Activated naive CD4-positive, alpha-beta T cell treated with anti-CD3 and anti-CD28 coated beads, Interleukin-2, amount 10 ng/mL, durations not matched to agents 7 days and 5 days (primary cell): ENCODE measurements at regions not wholly inside any gene's neighbourhood (a gene's known extent, or its start where the extent isn't known, plus 50 kb on each side); places are given as distances from the start of the nearest gene placed in this dataset.

Source experiments
- CTCF ChIA-PET: fragments of 350-600 bp; sonication (Branson Sonifier 250); formaldehyde crosslinking; loops from one replicate; lab custom pipeline; 2021; ENCODE audit warnings: antibody characterized with exemption; lab: Charles Lee
- DNase-seq: peaks from one replicate; pipeline ENCODE4 v3.0.0-alpha.2; 2020
- H3K27ac Mint-ChIP-seq: one replicate; pipeline ENCODE4 v1.8.0; 2021; ENCODE audit warnings: mild to moderate bottlenecking, moderate library complexity, mixed read lengths
- H3K27me3 Mint-ChIP-seq: one replicate; pipeline ENCODE4 v1.8.0; 2021; ENCODE audit warnings: mild to moderate bottlenecking, mixed read lengths
- H3K36me3 Mint-ChIP-seq: one replicate; pipeline ENCODE4 v1.8.0; 2021; ENCODE audit warnings: mixed read lengths
- H3K4me1 Mint-ChIP-seq: one replicate; pipeline ENCODE4 v1.8.0; 2021; ENCODE audit warnings: mixed read lengths
- H3K4me3 Mint-ChIP-seq: one replicate; pipeline ENCODE4 v1.8.0; 2021; ENCODE audit warnings: mild to moderate bottlenecking, moderate library complexity, mixed read lengths
- H3K9me3 Mint-ChIP-seq: one replicate; pipeline ENCODE4 v1.8.0; 2021; ENCODE audit warnings: mixed read lengths

- H3K27ac Mint-ChIP-seq: no peak overlapping the region
- H3K27me3 Mint-ChIP-seq: peaks cover 3% of the 10 kb centered on the region
These were observed 52.9 kb upstream of the LINC00305 start for GRCh38 chr18:64201781-64202180.

GRCh38 chr18:64199581-64199980, 50.7 kb upstream of the LINC00305 start:
- Mint-ChIP-seq H3K4me3 (no peak overlapping the region), H3K36me3 (no peaks in the 10 kb centered on the region), H3K9me3 (no peaks in the 10 kb centered on the region), H3K4me1 (no peaks in the 10 kb centered on the region), H3K27me3 (peaks cover 7% of the 10 kb centered on the region), H3K27ac (no peak overlapping the region)
- CTCF ChIA-PET: no interaction called here
- DNase-seq: no peak

More at GRCh38 chr18:64201781-64202180, 52.9 kb upstream of the LINC00305 start:
- H3K9me3 Mint-ChIP-seq: no peaks in the 10 kb centered on the region
- H3K36me3 Mint-ChIP-seq: no peaks in the 10 kb centered on the region
- H3K4me3 Mint-ChIP-seq: no peak overlapping the region
- no peak for DNase-seq
- H3K4me1 Mint-ChIP-seq: no peaks in the 10 kb centered on the region
- CTCF ChIA-PET: no interaction called here
